Panc1 (cell line): ENCODE measurements at regions not wholly inside any gene's neighbourhood (a gene's known extent, or its start where the extent isn't known, plus 50 kb on each side); places are given as distances from the start of the nearest gene placed in this dataset.

Source experiments
- ATAC-seq: fragments of 200-7000 bp; cut with Tn5 transposase; 2 replicates; pipeline ENCODE4 v1.9.1; 2020; ENCODE audit warnings: mild to moderate bottlenecking, moderate library complexity
- BruUV-seq: library from RNA; stranded (reverse); fragments of 400-500 nt; replicated peaks from 2 replicates; lab custom pipeline; 2021; lab: Mats Ljungman, UMichigan
- CTCF ChIA-PET: fragments of 300-600 bp; sonication (Branson Sonifier 250); formaldehyde crosslinking; loops from one replicate; lab custom pipeline; 2022; ENCODE audit warnings: antibody characterized with exemption; lab: Charles Lee
- POLR2A ChIA-PET: fragments of 300-600 bp; sonication (Branson Sonifier 250); formaldehyde crosslinking; loops from one replicate; lab custom pipeline; 2022; ENCODE audit warnings: antibody characterized with exemption; lab: Charles Lee
- DNase-seq: peaks from one replicate; pipeline ENCODE4 v3.0.0-alpha.2; 2010; ENCODE audit warnings: low read depth, low spot score
- H3K27ac ChIP-seq: 2 replicates; pipeline ENCODE4 v1.5.1; 2011; ENCODE audit warnings: mild to moderate bottlenecking, low read length, inconsistent platforms
- H3K27me3 ChIP-seq: fragments of 200-500 bp; sonication (Bioruptor generic); 2 replicates; pipeline ENCODE4 v1.6.0; 2014; ENCODE audit warnings: low read length, inconsistent platforms; ENCODE audit not compliant: control insufficient read depth, insufficient read depth
- H3K36me3 ChIP-seq: fragments of 200-500 bp; sonication (Bioruptor generic); 2 replicates; pipeline ENCODE4 v1.5.1; 2014; ENCODE audit warnings: inconsistent platforms, mild to moderate bottlenecking, low read length, moderate library complexity; ENCODE audit not compliant: control insufficient read depth, insufficient read depth
- H3K4me1 ChIP-seq: 2 replicates; pipeline ENCODE4 v1.5.1; 2011; ENCODE audit warnings: inconsistent platforms, mild to moderate bottlenecking, low read length, moderate library complexity; ENCODE audit not compliant: control insufficient read depth, insufficient read depth
- H3K4me3 ChIP-seq, 2 experiments: 2 replicates each; pipeline ENCODE4 v1.5.1; 2011 to 2012; ENCODE audit warnings: low read depth in 2 of 2, low read length in 2 of 2, mild to moderate bottlenecking in 2 of 2, inconsistent platforms in 1 of 2, moderate library complexity in 1 of 2
- H3K9me3 ChIP-seq: fragments of 200-500 bp; sonication (Bioruptor generic); 2 replicates; pipeline ENCODE4 v1.5.1; 2014; ENCODE audit warnings: low read depth, mild to moderate bottlenecking, inconsistent platforms, low read length, moderate library complexity; ENCODE audit not compliant: control insufficient read depth, insufficient read depth
- POLR2AphosphoS5 ChIP-seq: IDR thresholded peaks from 2 replicates; pipeline ENCODE4 v1.6.1; 2012; ENCODE audit warnings: mild to moderate bottlenecking, low read depth, low read length, moderate library complexity
- SIN3A ChIP-seq: IDR thresholded peaks from 2 replicates; pipeline ENCODE4 v1.6.1; 2012; ENCODE audit warnings: low read depth, mild to moderate bottlenecking, low read length, moderate library complexity, borderline replicate concordance; ENCODE audit not compliant: insufficient read depth
- TCF7L2 ChIP-seq: IDR thresholded peaks from 2 replicates; pipeline ENCODE4 v1.6.1; 2011; ENCODE audit warnings: mild to moderate bottlenecking, low read depth, low read length, inconsistent platforms
- in situ Hi-C: cut with HindIII; loops from 2 replicates; pipeline ENCODE4 v1.10.0; 2016; ENCODE audit warnings: low sequenced_read_pairs, low pct_unique_long_range_greater_than_20kb
- intact Hi-C: fragments of 100-400 bp; cut with micrococcal nuclease; formaldehyde crosslinking; loops from one replicate; pipeline ENCODE4 v1.10.0; 2022; ENCODE audit not compliant: unreplicated experiment
- TF ChIP-seq, protein P1 (sequence below): fragments of 450-650 bp; IDR thresholded peaks from 2 replicates; pipeline ENCODE4 v1.5.1; 2017; ENCODE audit warnings: mild to moderate bottlenecking
- TF ChIP-seq, protein P2 (sequence below), 2 experiments: IDR thresholded peaks; 2 replicates each; pipeline ENCODE4 v1.6.1; 2011 to 2012; ENCODE audit warnings: low read depth in 2 of 2, control low read depth in 1 of 2, low read length in 1 of 2, mild to moderate bottlenecking in 1 of 2, moderate library complexity in 1 of 2; ENCODE audit not compliant: insufficient read depth in 1 of 2

DNA sequence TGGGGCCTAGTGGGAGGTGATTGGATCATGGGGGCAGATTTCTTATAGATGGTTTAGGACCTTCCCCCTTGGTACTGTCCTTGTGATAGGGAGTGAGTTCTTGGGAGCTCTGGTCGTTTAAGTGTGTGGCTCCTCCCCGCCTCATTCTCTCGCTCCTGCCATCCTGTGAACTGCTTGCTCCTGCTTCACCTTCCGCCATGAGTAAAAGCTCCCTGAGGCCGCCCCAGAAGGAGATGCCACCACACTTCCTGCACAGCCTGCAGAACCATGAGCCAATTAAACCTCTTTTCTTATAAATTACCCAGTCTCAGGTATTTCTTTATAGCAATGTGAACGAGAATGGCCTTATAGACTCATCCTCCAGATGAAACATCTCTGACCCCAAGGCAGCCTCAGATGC lies 101.5 kb downstream of the KCNF1 start:
- intact Hi-C loops (no loop called here), in situ Hi-C loops (no loop called here)
- Histone ChIP-seq H3K4me3 (no peak overlapping the region), H3K4me1 (no peaks in the 10 kb centered on the region), H3K36me3 (no peaks in the 10 kb centered on the region), H3K27ac (no peak overlapping the region), H3K27me3 (peaks cover 14% of the 10 kb centered on the region), H3K9me3 (no peaks in the 10 kb centered on the region)
- ChIA-PET CTCF (no interaction called here), POLR2A (no interaction called here)
- ATAC-seq (no peak), DNase-seq (no peak)
- TF ChIP-seq, protein P1, sequence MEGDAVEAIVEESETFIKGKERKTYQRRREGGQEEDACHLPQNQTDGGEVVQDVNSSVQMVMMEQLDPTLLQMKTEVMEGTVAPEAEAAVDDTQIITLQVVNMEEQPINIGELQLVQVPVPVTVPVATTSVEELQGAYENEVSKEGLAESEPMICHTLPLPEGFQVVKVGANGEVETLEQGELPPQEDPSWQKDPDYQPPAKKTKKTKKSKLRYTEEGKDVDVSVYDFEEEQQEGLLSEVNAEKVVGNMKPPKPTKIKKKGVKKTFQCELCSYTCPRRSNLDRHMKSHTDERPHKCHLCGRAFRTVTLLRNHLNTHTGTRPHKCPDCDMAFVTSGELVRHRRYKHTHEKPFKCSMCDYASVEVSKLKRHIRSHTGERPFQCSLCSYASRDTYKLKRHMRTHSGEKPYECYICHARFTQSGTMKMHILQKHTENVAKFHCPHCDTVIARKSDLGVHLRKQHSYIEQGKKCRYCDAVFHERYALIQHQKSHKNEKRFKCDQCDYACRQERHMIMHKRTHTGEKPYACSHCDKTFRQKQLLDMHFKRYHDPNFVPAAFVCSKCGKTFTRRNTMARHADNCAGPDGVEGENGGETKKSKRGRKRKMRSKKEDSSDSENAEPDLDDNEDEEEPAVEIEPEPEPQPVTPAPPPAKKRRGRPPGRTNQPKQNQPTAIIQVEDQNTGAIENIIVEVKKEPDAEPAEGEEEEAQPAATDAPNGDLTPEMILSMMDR, result no peak
- TF ChIP-seq TCF7L2 (no peak), SIN3A (no peak), POLR2AphosphoS5 (no peak)
- TF ChIP-seq, protein P2, sequence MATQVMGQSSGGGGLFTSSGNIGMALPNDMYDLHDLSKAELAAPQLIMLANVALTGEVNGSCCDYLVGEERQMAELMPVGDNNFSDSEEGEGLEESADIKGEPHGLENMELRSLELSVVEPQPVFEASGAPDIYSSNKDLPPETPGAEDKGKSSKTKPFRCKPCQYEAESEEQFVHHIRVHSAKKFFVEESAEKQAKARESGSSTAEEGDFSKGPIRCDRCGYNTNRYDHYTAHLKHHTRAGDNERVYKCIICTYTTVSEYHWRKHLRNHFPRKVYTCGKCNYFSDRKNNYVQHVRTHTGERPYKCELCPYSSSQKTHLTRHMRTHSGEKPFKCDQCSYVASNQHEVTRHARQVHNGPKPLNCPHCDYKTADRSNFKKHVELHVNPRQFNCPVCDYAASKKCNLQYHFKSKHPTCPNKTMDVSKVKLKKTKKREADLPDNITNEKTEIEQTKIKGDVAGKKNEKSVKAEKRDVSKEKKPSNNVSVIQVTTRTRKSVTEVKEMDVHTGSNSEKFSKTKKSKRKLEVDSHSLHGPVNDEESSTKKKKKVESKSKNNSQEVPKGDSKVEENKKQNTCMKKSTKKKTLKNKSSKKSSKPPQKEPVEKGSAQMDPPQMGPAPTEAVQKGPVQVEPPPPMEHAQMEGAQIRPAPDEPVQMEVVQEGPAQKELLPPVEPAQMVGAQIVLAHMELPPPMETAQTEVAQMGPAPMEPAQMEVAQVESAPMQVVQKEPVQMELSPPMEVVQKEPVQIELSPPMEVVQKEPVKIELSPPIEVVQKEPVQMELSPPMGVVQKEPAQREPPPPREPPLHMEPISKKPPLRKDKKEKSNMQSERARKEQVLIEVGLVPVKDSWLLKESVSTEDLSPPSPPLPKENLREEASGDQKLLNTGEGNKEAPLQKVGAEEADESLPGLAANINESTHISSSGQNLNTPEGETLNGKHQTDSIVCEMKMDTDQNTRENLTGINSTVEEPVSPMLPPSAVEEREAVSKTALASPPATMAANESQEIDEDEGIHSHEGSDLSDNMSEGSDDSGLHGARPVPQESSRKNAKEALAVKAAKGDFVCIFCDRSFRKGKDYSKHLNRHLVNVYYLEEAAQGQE (IDR thresholded peaks at IDR 0.05; ENCODE audit: insufficient read depth in 1 of 2, low read depth in 2 of 2, low read length in 1 of 2), result no peak
- BruUV-seq, result no TSS peak

DNA sequence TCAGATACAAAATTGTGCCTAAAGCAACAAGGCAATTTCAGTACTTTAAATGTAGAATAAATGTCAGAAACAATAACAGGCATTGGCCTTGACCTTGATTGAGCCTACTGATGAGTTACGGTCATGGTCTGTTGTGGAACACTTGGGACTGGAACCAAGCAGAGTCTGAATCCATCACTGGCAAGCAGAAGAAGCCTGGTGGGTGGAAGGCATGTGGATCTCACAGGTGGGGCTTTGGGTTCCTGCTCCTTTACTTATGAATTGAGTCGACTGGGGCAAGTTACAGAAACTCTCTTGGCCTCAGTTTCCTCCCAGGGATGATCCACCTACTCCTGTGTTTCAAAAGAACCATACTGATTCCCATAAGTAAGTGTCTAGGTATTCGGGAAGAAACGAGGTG lies 102.3 kb downstream of the KCNF1 start:
- Histone ChIP-seq H3K4me3 (no peak overlapping the region), H3K4me1 (no peaks in the 10 kb centered on the region), H3K9me3 (no peaks in the 10 kb centered on the region), H3K27ac (no peak overlapping the region), H3K27me3 (peaks cover 16% of the 10 kb centered on the region), H3K36me3 (no peaks in the 10 kb centered on the region)
- CTCF ChIA-PET, result no interaction called here
- ATAC-seq (no peak), DNase-seq (no peak)
- intact Hi-C loops, result no loop called here
- in situ Hi-C loops, result no loop called here
- no peak for TF ChIP-seq SIN3A
- no peak for TF ChIP-seq POLR2AphosphoS5
- TF ChIP-seq, protein P2 (IDR thresholded peaks at IDR 0.05; ENCODE audit: insufficient read depth in 1 of 2, low read depth in 2 of 2, low read length in 1 of 2), result no peak
- TF ChIP-seq TCF7L2, result no peak
- TF ChIP-seq, protein P1, result no peak
- POLR2A ChIA-PET, result no interaction called here
- no TSS peak for BruUV-seq
